Epidermal melanocyte (primary cell): ENCODE measurements at regions not wholly inside any gene's neighbourhood (a gene's known extent, or its start where the extent isn't known, plus 50 kb on each side); places are given as distances from the start of the nearest gene placed in this dataset.

ENCODE experiments used
- DNase-seq: peaks from one replicate; pipeline ENCODE4 v3.0.0; 2011; ENCODE audit warnings: low spot score; ENCODE audit not compliant: insufficient read length

GRCh38 chr2:8541223-8541622, 140.6 kb upstream of the ID2 start:
- DNase-seq, result no peak

DNA sequence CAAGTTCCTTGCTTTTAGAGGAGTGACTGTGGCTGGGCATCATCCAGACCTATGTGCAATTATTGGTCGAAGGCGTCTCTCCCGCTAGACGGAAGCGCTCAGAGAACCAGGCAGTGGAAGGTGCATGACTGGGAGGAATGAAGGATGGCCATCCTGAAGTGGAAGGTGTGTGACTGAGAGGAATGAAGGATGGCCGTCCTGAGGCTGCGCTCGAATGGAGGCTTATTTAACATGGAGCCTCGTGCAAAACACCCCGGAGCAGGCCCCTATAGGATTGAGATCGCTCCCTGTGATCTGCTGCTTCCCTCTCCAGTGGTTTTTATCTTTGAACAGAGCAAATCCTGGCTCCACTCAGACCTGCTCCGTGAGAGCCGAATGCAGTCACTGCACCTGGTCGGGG, 140.2 kb upstream of the ID2 start:
- DNase-seq, result no peak

DNA sequence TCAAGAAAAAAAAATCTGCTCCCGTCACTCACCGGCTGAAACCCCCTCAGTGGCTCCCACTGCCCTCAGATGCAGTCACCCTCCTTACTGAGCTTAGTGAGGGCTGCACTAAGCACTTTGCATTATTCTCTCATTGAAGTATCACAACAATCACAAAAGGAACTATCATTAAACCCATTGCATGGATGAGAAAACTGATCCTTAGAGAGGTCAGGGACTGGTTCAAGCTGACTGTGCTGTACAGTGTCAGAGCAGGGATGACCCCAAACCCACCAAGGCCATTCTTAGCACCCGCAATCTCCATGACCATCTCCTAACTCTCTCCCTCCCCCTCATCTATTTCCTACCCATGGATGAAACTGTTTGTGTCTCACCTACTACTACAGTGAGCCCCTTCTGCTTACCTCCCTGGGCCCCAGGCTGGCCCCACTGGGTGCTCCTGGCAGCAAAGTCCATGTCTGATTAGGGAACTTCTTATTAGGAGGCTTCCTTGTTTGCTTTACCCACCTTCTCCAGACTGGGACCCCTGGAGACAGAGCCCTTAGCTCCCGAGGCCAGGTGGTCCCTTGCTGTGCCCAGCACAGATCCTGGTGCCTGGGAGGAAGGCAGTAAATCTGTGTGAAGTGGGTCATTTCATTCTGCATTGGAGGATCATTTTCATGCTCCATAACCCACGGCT, 139.3 kb upstream of the ID2 start:
- no peak for DNase-seq

GRCh38 chr2:8543060-8543382, 138.8 kb upstream of the ID2 start:
- no peak for DNase-seq

- peak; percentile 80 for DNase-seq
Measured at GRCh38 chr2:8543383-8544170, 138.3 kb upstream of the ID2 start.

- no peak for DNase-seq
Measured at GRCh38 chr2:8544171-8544785, 137.6 kb upstream of the ID2 start.

- DNase-seq, result peak; percentile 35
Measured at GRCh38 chr2:8544786-8545694, 136.8 kb upstream of the ID2 start.

- DNase-seq, result no peak
Measured at GRCh38 chr2:8545695-8546611, 135.9 kb upstream of the ID2 start.

GRCh38 chr2:8546612-8547283, 135.1 kb upstream of the ID2 start:
- DNase-seq, result no peak

GRCh38 chr2:8547284-8548064, 134.4 kb upstream of the ID2 start:
- DNase-seq, result no peak

DNA sequence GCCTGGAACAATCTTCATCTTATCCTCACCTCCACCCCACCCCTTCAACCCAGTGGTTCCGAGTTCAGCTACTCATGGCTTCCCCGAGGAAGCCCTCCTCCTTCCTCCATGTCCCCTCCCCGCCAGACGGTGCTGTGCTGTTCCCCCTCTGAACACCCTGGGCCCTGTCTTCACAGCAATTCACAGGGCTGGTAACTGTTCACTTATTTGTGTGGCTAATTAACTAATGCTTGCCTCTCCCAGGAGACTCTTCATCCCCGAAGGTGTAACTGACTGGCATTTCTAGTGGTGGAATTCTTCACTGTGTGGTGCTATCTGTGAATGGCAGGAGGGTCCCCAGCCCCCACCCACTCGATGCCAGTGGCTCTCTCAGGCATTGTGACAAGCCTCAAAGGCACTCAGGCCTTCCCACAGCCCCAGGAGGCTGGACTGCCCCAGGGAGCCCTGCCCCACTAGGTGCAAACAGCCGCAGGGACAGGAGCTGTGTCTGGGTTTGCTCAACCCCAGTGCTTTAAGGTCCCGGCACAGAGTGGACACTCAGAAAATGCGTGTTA, 133.7 kb upstream of the ID2 start:
- DNase-seq, result no peak

DNA sequence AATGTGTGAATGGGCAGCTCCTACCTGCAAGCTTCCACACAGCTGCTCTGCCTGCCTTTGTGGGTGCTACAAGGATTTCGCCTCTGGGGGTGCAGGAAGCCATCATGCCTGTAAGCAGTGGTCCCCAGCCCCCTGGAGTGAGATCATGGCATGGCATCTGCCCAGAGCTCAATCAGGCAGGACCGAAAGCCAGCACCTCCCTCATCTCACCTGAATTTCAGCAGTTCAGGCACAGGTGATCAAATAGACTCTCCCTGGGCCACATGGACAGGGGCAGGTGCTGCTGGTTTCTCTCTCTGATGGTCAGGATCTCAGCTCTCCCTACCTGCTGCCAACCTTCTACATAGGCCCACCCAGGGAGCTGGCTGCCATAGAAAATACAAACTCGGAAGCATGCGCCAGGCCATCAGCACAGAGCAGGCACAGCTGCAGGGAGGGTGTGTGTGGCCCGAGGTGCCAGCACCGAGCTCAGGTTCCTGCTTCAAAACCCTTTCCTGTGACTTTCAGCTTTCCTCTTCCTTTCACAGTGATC, 133.2 kb upstream of the ID2 start:
- DNase-seq, result no peak

GRCh38 chr2:8549273-8549922, 132.5 kb upstream of the ID2 start:
- DNase-seq, result no peak

DNA sequence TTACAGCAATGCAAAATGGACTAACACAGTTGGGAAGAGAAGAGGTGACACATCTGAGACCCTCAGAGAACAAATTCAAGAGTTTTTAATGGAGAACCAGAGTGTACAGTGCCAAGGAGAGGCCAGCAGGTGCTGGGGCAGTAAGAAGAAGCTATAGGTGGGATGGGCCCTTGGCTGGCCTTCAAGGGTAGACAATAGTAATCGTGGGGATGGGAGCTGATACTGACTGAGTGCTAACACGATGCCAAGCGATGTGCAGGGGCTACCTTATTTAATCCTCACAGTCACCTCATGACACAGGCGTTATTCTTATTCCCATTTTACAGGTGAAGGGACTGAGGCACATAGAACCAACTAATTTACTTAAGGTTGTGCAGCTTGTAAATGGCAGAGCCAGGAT, 131.9 kb upstream of the ID2 start:
- no peak for DNase-seq

DNA sequence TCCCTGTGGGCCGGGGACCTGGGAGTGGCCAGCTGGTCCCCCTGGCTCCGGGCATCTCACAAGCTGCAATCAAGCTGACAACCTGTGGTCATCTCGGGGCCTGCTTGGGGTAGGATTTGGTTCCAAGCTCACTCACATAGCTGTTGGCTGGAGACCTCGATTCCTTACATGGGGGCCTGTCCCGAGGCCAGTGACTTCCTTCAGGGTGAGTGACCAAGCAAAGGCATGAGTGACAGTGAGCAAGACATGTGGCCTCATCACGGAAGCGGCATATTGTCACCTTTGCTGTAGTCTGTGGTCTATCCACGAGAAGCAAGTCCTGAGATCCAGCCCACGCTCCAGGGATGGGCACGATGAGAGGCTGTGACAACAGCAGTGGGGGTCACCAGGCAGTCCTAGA, 131.4 kb upstream of the ID2 start:
- no peak for DNase-seq

- no peak for DNase-seq
Measured at GRCh38 chr2:8550937-8551621, 130.8 kb upstream of the ID2 start.

GRCh38 chr2:8551622-8552074, 130.2 kb upstream of the ID2 start:
- no peak for DNase-seq
